HG03097 (cell line): ENCODE measurements at regions not wholly inside any gene's neighbourhood (a gene's known extent, or its start where the extent isn't known, plus 50 kb on each side); places are given as distances from the start of the nearest gene placed in this dataset.
"Not testable (repeated sequence)": the region's sequence is repeated elsewhere in the genome, so short reads cannot be mapped to it uniquely, and the experiment has no call there.

Experiments used
- ATAC-seq: cut with Tn5 transposase; IDR thresholded peaks from one replicate; pipeline ENCODE4 v1.9.1; 2021; ENCODE audit not compliant: unreplicated experiment, low FRiP score

DNA sequence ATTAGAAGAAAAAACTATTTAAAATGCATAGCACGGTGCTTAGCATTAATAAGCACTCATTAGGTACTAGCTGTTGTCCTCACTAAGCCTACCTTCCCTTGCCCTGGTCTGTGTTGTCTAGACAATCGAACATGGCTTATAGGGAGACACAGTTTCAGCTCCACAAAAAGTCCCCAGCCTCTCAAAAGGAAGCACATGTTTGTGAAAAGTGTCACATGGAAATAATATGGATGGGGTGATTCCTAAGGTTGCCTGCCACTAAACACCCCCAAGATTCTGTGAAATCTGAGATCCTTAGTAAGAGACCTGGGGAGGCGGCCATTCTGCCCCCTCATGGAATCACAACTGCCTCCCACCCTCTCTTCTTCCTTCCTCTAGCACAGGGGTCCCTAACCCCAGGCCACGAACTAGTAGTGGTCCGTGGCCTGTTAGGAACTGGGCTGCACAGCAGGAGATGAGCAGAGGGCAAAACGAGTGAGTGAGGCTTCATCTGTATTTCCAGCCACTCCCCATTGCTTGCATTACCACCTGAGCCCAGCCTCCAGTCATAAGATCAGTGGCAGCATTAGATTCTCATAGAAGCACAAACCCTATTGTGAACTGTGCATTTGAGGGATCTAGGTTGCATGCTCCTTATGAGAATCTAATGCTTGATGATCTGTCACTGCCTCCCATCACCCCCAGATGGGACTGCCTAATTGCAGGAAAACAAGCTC is 59.6 kb upstream of the NDUFV2 start:
- no peak for ATAC-seq

- no peak for ATAC-seq
These were observed 58.9 kb upstream of the NDUFV2 start for GRCh38 chr18:9043581-9043980.

GRCh38 chr18:9047715-9048114 is 54.8 kb upstream of the NDUFV2 start:
- ATAC-seq, result no peak

- ATAC-seq, result no peak
These were observed 54.3 kb upstream of the NDUFV2 start for GRCh38 chr18:9048236-9048635.

GRCh38 chr18:9048808-9049494 is 53.5 kb upstream of the NDUFV2 start:
- no peak for ATAC-seq

DNA sequence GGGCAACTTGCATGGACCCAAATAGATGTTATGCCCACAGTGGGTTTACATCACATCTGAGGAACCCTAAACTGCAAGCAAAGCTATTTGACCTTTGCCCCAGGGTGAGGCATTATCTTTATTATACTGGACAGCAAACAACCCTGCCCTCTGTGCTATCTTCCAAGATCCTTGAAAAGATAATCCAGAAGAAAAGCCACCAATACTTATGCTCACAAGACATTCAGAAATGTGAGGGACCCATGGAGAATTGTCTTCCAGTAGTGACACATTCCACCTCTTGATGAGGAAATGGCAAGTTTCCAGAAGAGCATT is 53.0 kb upstream of the NDUFV2 start:
- ATAC-seq, result no peak

GRCh38 chr18:9050628-9051284 is 51.7 kb upstream of the NDUFV2 start:
- not testable (repeated sequence) for ATAC-seq
